ENCODE measurements at regions not wholly inside any gene's neighbourhood (a gene's known extent, or its start where the extent isn't known, plus 50 kb on each side); places are given as distances from the start of the nearest gene placed in this dataset.

DNA sequence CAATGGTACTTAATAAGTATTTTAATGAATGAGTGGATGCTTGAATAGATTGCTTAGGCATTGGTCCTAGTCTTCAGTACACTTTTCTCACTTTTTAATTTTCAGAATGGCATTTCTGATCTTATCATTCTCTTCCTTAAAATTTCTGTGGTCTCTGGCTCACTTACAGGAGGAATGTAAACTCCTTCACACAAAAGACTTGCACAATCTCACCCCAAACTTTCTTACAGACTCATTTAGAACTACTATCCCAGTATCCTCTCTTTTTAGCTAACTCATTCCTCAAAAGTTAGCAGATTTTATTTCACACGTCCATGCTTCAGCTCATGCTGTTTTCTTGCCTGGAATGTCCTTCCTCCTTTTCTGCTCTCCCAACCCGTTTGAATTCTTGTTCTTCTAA lies 350.1 kb downstream of the GRXCR1 start:
- H3K27ac ChIP-seq = no peak overlapping the region
- TF ChIP-seq EP300 (IDR thresholded peaks at IDR 0.05) (no peak), POLR2A (IDR thresholded peaks at IDR 0.05) (no peak)
- TF ChIP-seq, protein P1, sequence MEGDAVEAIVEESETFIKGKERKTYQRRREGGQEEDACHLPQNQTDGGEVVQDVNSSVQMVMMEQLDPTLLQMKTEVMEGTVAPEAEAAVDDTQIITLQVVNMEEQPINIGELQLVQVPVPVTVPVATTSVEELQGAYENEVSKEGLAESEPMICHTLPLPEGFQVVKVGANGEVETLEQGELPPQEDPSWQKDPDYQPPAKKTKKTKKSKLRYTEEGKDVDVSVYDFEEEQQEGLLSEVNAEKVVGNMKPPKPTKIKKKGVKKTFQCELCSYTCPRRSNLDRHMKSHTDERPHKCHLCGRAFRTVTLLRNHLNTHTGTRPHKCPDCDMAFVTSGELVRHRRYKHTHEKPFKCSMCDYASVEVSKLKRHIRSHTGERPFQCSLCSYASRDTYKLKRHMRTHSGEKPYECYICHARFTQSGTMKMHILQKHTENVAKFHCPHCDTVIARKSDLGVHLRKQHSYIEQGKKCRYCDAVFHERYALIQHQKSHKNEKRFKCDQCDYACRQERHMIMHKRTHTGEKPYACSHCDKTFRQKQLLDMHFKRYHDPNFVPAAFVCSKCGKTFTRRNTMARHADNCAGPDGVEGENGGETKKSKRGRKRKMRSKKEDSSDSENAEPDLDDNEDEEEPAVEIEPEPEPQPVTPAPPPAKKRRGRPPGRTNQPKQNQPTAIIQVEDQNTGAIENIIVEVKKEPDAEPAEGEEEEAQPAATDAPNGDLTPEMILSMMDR (IDR thresholded peaks at IDR 0.05) = no peak
- H3K4me1 ChIP-seq = no peaks in the 10 kb centered on the region
- no peaks in the 10 kb centered on the region for H3K36me3 ChIP-seq
- no peaks in the 10 kb centered on the region for H3K9me3 ChIP-seq
- 39 to 45% methylated on average over 2 of the region's 2 CpGs for WGBS, 2 donors
- no peak overlapping the region for H3K4me3 ChIP-seq
- no peak for DNase-seq (ENCODE audit: low spot score in 2 of 2)
- H3K27me3 ChIP-seq = no peaks in the 10 kb centered on the region

DNA sequence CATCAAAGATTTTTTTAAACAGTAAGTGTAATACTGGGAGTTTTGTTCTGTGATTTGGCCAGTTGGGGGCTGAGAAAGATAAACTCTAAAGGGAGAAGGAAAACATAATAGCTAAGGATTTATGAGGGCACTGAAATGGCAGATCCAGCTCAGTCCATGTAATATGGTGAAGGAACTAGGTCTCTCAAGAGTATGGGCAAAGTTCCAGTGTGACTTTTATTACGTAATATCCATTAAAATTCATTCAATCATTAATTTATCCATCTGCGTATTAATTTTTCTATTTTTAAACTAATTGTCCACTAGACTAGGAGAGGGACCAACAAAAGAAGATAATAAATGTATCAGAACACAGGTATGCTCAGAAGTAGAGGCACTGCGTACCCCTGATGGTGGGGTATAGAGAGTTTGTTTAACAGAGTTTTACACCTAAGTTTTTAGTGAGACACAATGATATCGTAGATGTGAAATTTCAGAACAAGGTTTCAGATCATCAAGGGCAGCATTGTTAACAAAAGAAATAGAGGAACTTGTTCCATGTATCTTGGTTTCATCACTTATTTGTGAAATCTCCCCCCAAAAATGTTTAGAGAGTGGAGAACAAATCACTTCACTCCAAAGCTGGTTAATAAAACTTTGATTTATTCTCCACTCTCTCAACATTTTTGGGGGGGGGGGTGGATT lies 351.1 kb downstream of the GRXCR1 start:
- no peaks in the 10 kb centered on the region for H3K27me3 ChIP-seq
- DNase-seq (ENCODE audit: low spot score in 2 of 2) = no peak
- 81 to 85% methylated on average over 4 of the region's 4 CpGs for WGBS, 2 donors
- TF ChIP-seq, protein P1 (IDR thresholded peaks at IDR 0.05) = no peak
- TF ChIP-seq POLR2A (IDR thresholded peaks at IDR 0.05) (no peak), EP300 (IDR thresholded peaks at IDR 0.05) (no peak)
- no peaks in the 10 kb centered on the region for H3K4me1 ChIP-seq
- H3K36me3 ChIP-seq = no peaks in the 10 kb centered on the region
- no peak overlapping the region for H3K4me3 ChIP-seq
- no peaks in the 10 kb centered on the region for H3K9me3 ChIP-seq
- no peak overlapping the region for H3K27ac ChIP-seq

DNA sequence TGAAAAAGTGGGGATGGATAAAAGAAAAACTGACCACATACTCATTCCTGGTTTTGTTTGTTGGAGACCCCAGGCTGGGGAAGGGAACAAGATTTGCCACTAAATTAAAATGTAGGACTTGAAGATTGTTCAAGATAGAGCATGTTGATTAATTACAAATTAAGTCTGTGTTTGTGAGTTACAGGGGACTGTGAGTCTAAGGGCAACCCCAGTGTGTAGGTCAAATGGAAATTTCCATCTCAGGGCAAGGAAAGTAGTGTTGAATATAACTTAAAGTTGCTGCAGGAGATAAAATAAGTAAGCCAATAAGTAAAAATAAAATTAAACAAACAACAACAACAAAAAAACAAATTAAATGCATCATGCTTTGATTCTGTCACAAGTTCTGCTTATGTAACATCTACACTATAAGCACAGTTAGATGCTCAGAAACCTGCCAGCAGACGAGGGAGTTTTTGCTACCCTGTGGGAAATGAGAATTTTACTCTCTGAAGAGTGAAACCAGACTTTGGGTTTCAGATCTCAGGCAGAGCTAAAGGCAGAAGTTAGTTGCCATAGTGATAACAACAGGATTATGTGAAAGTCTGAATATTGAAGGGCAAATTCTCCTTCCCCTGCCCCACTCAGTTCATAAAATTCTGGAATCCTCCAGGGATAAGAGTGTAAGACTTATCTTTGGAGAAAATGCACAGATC lies 352.3 kb downstream of the GRXCR1 start:
- H3K27ac ChIP-seq = no peak overlapping the region
- no peak overlapping the region for H3K4me3 ChIP-seq
- no peaks in the 10 kb centered on the region for H3K9me3 ChIP-seq
- no peaks in the 10 kb centered on the region for H3K27me3 ChIP-seq
- TF ChIP-seq, protein P1 (IDR thresholded peaks at IDR 0.05) = no peak
- TF ChIP-seq EP300 (IDR thresholded peaks at IDR 0.05) = no peak
- no peak for DNase-seq (ENCODE audit: low spot score in 2 of 2)
- no peaks in the 10 kb centered on the region for H3K4me1 ChIP-seq
- WGBS, 2 donors = 29 to 43% methylated on average over 1 of the region's 1 CpG
- no peaks in the 10 kb centered on the region for H3K36me3 ChIP-seq

DNA sequence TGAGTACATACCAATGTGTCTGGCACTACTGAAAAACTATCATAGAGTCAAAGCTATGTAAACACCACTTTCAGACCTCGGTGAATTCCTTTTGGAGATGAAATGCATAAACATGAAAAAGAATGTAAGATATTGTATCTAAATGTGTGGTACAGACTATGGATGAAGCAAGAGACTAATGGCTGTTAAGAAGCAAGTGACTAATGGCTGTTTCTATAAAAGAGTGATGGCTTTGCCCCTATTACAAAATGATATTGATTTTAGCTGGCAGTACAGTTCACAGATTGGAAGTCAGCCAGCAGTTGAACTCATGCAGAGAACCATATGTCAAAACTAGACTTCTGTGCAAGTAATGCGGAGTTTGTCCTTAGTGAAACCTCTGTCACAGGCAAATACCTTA lies 359.3 kb downstream of the GRXCR1 start:
- no peak for TF ChIP-seq POLR2A (IDR thresholded peaks at IDR 0.05)
- no peak for TF ChIP-seq EP300 (IDR thresholded peaks at IDR 0.05)
- TF ChIP-seq, protein P1 (IDR thresholded peaks at IDR 0.05) = no peak
- H3K4me1 ChIP-seq = no peaks in the 10 kb centered on the region
- 67 to 82% methylated on average over 2 of the region's 2 CpGs for WGBS, 2 donors
- H3K27me3 ChIP-seq = no peaks in the 10 kb centered on the region
- H3K27ac ChIP-seq = no peak overlapping the region
- H3K9me3 ChIP-seq = peaks cover 0 to 7% (median 0%) of the 10 kb centered on the region in 4 donors
- no peak for DNase-seq (ENCODE audit: low spot score in 2 of 2)
- H3K4me3 ChIP-seq = no peak overlapping the region
- no peaks in the 10 kb centered on the region for H3K36me3 ChIP-seq

DNA sequence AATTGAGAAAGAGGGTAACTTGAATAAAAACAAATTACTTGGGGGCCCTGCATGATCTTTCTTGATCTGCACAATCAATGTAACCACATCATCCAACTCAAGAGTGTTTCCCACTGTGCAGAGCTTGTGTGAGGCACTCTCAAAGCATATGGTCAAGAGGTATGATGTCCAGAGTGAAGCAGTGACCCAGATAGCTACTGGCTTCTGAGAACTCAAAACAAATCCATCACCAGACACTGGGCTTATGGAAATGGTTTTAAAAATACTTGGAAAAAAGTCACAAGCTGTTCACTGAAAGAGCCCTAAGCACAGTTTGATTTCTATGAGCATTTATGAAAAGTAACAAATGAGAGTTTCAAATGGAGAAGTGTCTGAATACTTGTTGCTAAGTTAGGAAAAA lies 361.0 kb downstream of the GRXCR1 start:
- Histone ChIP-seq H3K9me3 (peaks cover 0 to 12% (median 0%) of the 10 kb centered on the region in 4 donors), H3K27ac (no peak overlapping the region), H3K36me3 (no peaks in the 10 kb centered on the region), H3K4me1 (no peaks in the 10 kb centered on the region), H3K4me3 (no peak overlapping the region), H3K27me3 (no peaks in the 10 kb centered on the region)
- DNase-seq (ENCODE audit: low spot score in 2 of 2) = no peak
- no peak for TF ChIP-seq POLR2A (IDR thresholded peaks at IDR 0.05)
- TF ChIP-seq EP300 (IDR thresholded peaks at IDR 0.05) = no peak
- TF ChIP-seq, protein P1 (IDR thresholded peaks at IDR 0.05) = no peak
